Vagina (tissue), 2 donors: ENCODE measurements at regions not wholly inside any gene's neighbourhood (a gene's known extent, or its start where the extent isn't known, plus 50 kb on each side); places are given as distances from the start of the nearest gene placed in this dataset.
A peak's percentile ranks its signal among the peaks of the same experiment; 100 is the strongest.

Experiments used
- DNase-seq, 2 donors: peaks; one replicate each; pipeline ENCODE4 v3.0.0-alpha.2; 2017; ENCODE audit errors: extremely low spot score in 2 of 2
- H3K27ac ChIP-seq: fragments of 200-600 bp; sonication (generic); one replicate; pipeline ENCODE4 v1.5.1; 2019
- H3K27me3 ChIP-seq: fragments of 200-600 bp; sonication (generic); one replicate; pipeline ENCODE4 v1.5.1; 2019
- H3K36me3 ChIP-seq, 2 donors: fragments of 200-600 bp; sonication (generic); one replicate each; pipeline ENCODE4 v1.5.1; 2017 to 2019
- H3K4me1 ChIP-seq: fragments of 200-600 bp; sonication (generic); one replicate; pipeline ENCODE4 v1.5.1; 2019
- H3K4me3 ChIP-seq, 2 donors: fragments of 200-600 bp; sonication (generic); 1 replicate in 1 of 2; 2 replicates in 1 of 2; pipeline ENCODE4 v1.5.1; 2016 to 2019
- H3K9me3 ChIP-seq: fragments of 200-600 bp; sonication (generic); one replicate; pipeline ENCODE4 v1.5.1; 2019
- CTCF ChIP-seq, 3 experiments: fragments of 450-650 bp in 2 of 3; fragments of 200-600 bp in 1 of 3; sonication (generic) in 1 of 3; IDR thresholded peaks; one replicate each; pipeline ENCODE4 v1.5.1; 2017 to 2019; ENCODE audit warnings: antibody characterized with exemption in 3 of 3, mild to moderate bottlenecking in 2 of 3, moderate library complexity in 2 of 3
- POLR2A ChIP-seq, 2 donors: fragments of 450-650 bp; IDR thresholded peaks; one replicate each; pipeline ENCODE4 v1.6.1; 2017; ENCODE audit warnings: antibody characterized with exemption in 2 of 2, mild to moderate bottlenecking in 2 of 2, moderate library complexity in 2 of 2
- POLR2AphosphoS5 ChIP-seq, 2 donors: sonication (generic); formaldehyde crosslinking; IDR thresholded peaks; one replicate each; pipeline ENCODE4 v1.9.0; 2017; ENCODE audit warnings: antibody characterized with exemption in 2 of 2, mild to moderate bottlenecking in 2 of 2, low read depth in 1 of 2; ENCODE audit not compliant: insufficient read depth in 1 of 2
- intact Hi-C: fragments of 100-400 bp; cut with DNase I; formaldehyde crosslinking; loops from one replicate; pipeline ENCODE4 v1.15.1; 2023

DNA sequence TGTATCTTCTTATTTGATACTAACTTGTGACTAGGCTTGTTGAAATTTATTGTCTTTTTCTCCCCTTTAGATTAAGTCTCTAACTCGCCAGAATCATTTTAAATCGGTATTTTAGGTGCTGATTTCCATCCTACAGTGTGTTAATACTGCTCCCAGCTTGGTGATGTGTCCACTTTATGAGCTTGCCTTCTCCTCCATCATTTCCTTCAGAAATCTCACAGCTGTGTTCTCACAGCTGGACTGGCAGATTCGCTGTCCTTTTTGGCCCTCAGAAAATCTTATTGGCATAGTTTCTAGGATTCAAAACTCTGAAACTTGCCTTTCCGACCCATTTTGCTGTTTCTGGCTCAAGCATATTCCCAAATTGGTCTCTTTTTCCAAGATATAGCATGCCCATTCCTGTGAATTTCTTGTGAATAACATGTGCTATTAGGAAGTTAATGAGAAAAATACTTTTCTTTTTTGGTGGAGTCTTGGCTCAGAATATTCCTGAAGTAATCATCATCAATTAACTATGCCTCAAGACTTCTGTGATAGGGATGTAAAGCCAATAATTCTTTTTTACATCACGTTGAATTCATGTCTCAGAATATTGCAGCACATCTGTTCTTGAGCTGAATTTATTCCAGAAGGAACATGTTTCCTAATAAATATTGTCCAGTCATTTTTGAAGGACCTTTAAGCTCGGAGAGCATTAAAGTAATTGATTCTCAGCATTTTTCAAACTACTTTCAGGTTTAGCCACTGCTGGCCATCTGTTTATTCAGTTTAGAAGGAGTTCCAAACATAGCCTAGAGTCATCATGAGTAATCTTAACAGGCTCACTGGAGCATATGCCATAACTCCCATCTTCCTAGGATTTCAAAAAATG, 50.0 kb upstream of the USP44 start:
- no peaks in the 10 kb centered on the region for H3K9me3 ChIP-seq
- no peak for TF ChIP-seq CTCF (IDR thresholded peaks at IDR 0.05)
- TF ChIP-seq POLR2A (IDR thresholded peaks at IDR 0.05) = no peak
- no peak for TF ChIP-seq POLR2AphosphoS5 (IDR thresholded peaks at IDR 0.05; ENCODE audit: insufficient read depth in 1 of 2, low read depth in 1 of 2)
- no peaks in the 10 kb centered on the region for H3K27me3 ChIP-seq
- DNase-seq = no peak
- intact Hi-C loops = no loop called here
- no peaks in the 10 kb centered on the region for H3K4me1 ChIP-seq
- H3K27ac ChIP-seq = peak overlapping the region; percentile 38
- no peaks in the 10 kb centered on the region for H3K36me3 ChIP-seq
- no peak overlapping the region for H3K4me3 ChIP-seq
